Activated CD8-positive, alpha-beta memory T cell treated with anti-CD3 and anti-CD28 coated beads, Interleukin-2, amount 10 ng/mL, durations not matched to agents 7 days and 5 days (primary cell): ENCODE measurements at regions not wholly inside any gene's neighbourhood (a gene's known extent, or its start where the extent isn't known, plus 50 kb on each side); places are given as distances from the start of the nearest gene placed in this dataset.

Experiments used
- ATAC-seq: fragments of 150-1000 bp; cut with Tn5 transposase; one replicate; pipeline ENCODE4 v1.10.0; 2021; ENCODE audit warnings: moderate library complexity
- CTCF ChIA-PET: fragments of 350-600 bp; sonication (Branson Sonifier 250); formaldehyde crosslinking; loops from one replicate; lab custom pipeline; 2021; ENCODE audit warnings: antibody characterized with exemption; lab: Charles Lee
- DNase-seq: peaks from one replicate; pipeline ENCODE4 v3.0.0-alpha.2; 2020
- H3K27ac Mint-ChIP-seq: one replicate; pipeline ENCODE4 v1.8.0; 2021; ENCODE audit warnings: mild to moderate bottlenecking, mixed read lengths
- H3K27me3 Mint-ChIP-seq: one replicate; pipeline ENCODE4 v1.8.0; 2021; ENCODE audit warnings: mixed read lengths
- H3K36me3 Mint-ChIP-seq: one replicate; pipeline ENCODE4 v1.8.0; 2021; ENCODE audit warnings: mild to moderate bottlenecking, mixed read lengths
- H3K4me1 Mint-ChIP-seq: one replicate; pipeline ENCODE4 v1.8.0; 2021; ENCODE audit warnings: mixed read lengths
- H3K4me3 Mint-ChIP-seq: one replicate; pipeline ENCODE4 v1.8.0; 2021; ENCODE audit warnings: mild to moderate bottlenecking, moderate library complexity, mixed read lengths
- H3K9me3 Mint-ChIP-seq: one replicate; pipeline ENCODE4 v1.8.0; 2022; ENCODE audit warnings: low read depth, mixed read lengths

- H3K36me3 Mint-ChIP-seq = no peaks in the 10 kb centered on the region
- H3K4me1 Mint-ChIP-seq = no peaks in the 10 kb centered on the region
- no peak for DNase-seq
- H3K27me3 Mint-ChIP-seq = peaks cover 32% of the 10 kb centered on the region
- ATAC-seq = no peak
- no peak overlapping the region for H3K4me3 Mint-ChIP-seq
- no peaks in the 10 kb centered on the region for H3K9me3 Mint-ChIP-seq
- no peak overlapping the region for H3K27ac Mint-ChIP-seq
- CTCF ChIA-PET = no interaction called here
Observed at GRCh38 chrX:120021927-120022326, 55.6 kb downstream of the RHOXF2B start.

GRCh38 chrX:120020305-120020704 is 57.2 kb downstream of the RHOXF2B start:
- ATAC-seq (no peak), DNase-seq (no peak)
- Mint-ChIP-seq H3K27me3 (peaks cover 43% of the 10 kb centered on the region), H3K9me3 (no peaks in the 10 kb centered on the region), H3K36me3 (no peaks in the 10 kb centered on the region), H3K4me3 (no peak overlapping the region), H3K4me1 (peaks cover 10% of the 10 kb centered on the region), H3K27ac (no peak overlapping the region)
- CTCF ChIA-PET = no interaction called here

- ATAC-seq (no peak), DNase-seq (no peak)
- peaks cover 14% of the 10 kb centered on the region for H3K4me1 Mint-ChIP-seq
- peaks cover 63% of the 10 kb centered on the region for H3K27me3 Mint-ChIP-seq
- H3K27ac Mint-ChIP-seq = no peak overlapping the region
- CTCF ChIA-PET = no interaction called here
- no peaks in the 10 kb centered on the region for H3K9me3 Mint-ChIP-seq
- H3K36me3 Mint-ChIP-seq = no peaks in the 10 kb centered on the region
- H3K4me3 Mint-ChIP-seq = peak overlapping the region; percentile 58
Observed at GRCh38 chrX:120016068-120016441, 61.4 kb downstream of the RHOXF2B start.

GRCh38 chrX:120015145-120016067 is 62.1 kb downstream of the RHOXF2B start:
- Mint-ChIP-seq H3K9me3 (no peaks in the 10 kb centered on the region), H3K27me3 (peaks cover 67% of the 10 kb centered on the region), H3K4me3 (peak overlapping the region; percentile 58), H3K27ac (peak overlapping the region; percentile 67), H3K4me1 (peaks cover 14% of the 10 kb centered on the region), H3K36me3 (no peaks in the 10 kb centered on the region)
- DNase-seq = no peak
- ATAC-seq = no peak
- CTCF ChIA-PET = interaction anchor here (0.7 to 1.6 kb wide), 3 partner anchors 9 to 199 kb away, joined by 3 to 7 read pairs (median 4); no protein-coding TSS in a partner anchor

- Mint-ChIP-seq H3K4me1 (peaks cover 14% of the 10 kb centered on the region), H3K4me3 (peak overlapping the region; percentile 58), H3K9me3 (no peaks in the 10 kb centered on the region), H3K36me3 (no peaks in the 10 kb centered on the region), H3K27me3 (peaks cover 71% of the 10 kb centered on the region), H3K27ac (no peak overlapping the region)
- DNase-seq = no peak
- CTCF ChIA-PET = interaction anchor here (0.7 to 1.6 kb wide), 3 partner anchors 10 to 199 kb away, joined by 3 to 7 read pairs (median 4); no protein-coding TSS in a partner anchor
- no peak for ATAC-seq
Observed at GRCh38 chrX:120014354-120015130, 62.9 kb downstream of the RHOXF2B start.

GRCh38 chrX:120001787-120002186 is 58.2 kb upstream of the NKAP start:
- Mint-ChIP-seq H3K9me3 (no peaks in the 10 kb centered on the region), H3K4me3 (no peak overlapping the region), H3K4me1 (peaks cover 16% of the 10 kb centered on the region), H3K27me3 (peaks cover 75% of the 10 kb centered on the region), H3K36me3 (peaks cover 1% of the 10 kb centered on the region), H3K27ac (no peak overlapping the region)
- CTCF ChIA-PET = interaction anchor here (3.0 kb wide), 1 partner anchor 19 kb away, joined by 13 read pairs; no protein-coding TSS in a partner anchor
- ATAC-seq = no peak
- no peak for DNase-seq

GRCh38 chrX:120000490-120001246 is 57.1 kb upstream of the NKAP start:
- ATAC-seq (no peak), DNase-seq (no peak)
- peaks cover 1% of the 10 kb centered on the region for H3K36me3 Mint-ChIP-seq
- H3K9me3 Mint-ChIP-seq = no peaks in the 10 kb centered on the region
- no peak overlapping the region for H3K4me3 Mint-ChIP-seq
- H3K4me1 Mint-ChIP-seq = peaks cover 16% of the 10 kb centered on the region
- CTCF ChIA-PET = interaction anchor here (1.2 to 3.0 kb wide), 2 partner anchors 10 to 18 kb away, joined by 3 to 13 read pairs; no protein-coding TSS in a partner anchor
- H3K27ac Mint-ChIP-seq = no peak overlapping the region
- peaks cover 80% of the 10 kb centered on the region for H3K27me3 Mint-ChIP-seq

- Mint-ChIP-seq H3K4me1 (peaks cover 16% of the 10 kb centered on the region), H3K27ac (no peak overlapping the region), H3K27me3 (peaks cover 86% of the 10 kb centered on the region), H3K9me3 (no peaks in the 10 kb centered on the region), H3K36me3 (peaks cover 1% of the 10 kb centered on the region), H3K4me3 (no peak overlapping the region)
- CTCF ChIA-PET = interaction anchor here (3.0 kb wide), 1 partner anchor 17 kb away, joined by 13 read pairs; no protein-coding TSS in a partner anchor
- no peak for DNase-seq
- no peak for ATAC-seq
Observed at GRCh38 chrX:119999087-119999634, 55.6 kb upstream of the NKAP start.

GRCh38 chrX:119997570-119997969 is 54.0 kb upstream of the NKAP start:
- ATAC-seq = no peak
- Mint-ChIP-seq H3K9me3 (no peaks in the 10 kb centered on the region), H3K27ac (no peak overlapping the region), H3K27me3 (peaks cover 91% of the 10 kb centered on the region), H3K4me1 (peaks cover 16% of the 10 kb centered on the region), H3K36me3 (peaks cover 1% of the 10 kb centered on the region), H3K4me3 (no peak overlapping the region)
- no peak for DNase-seq
- CTCF ChIA-PET = interaction anchor here (0.7 kb wide), 1 partner anchor 632 kb away, joined by 4 read pairs; no protein-coding TSS in a partner anchor

- no peak overlapping the region for H3K4me3 Mint-ChIP-seq
- DNase-seq = no peak
- peaks cover 16% of the 10 kb centered on the region for H3K4me1 Mint-ChIP-seq
- CTCF ChIA-PET = interaction anchor here (0.7 kb wide), 1 partner anchor 631 kb away, joined by 4 read pairs; no protein-coding TSS in a partner anchor
- peaks cover 1% of the 10 kb centered on the region for H3K36me3 Mint-ChIP-seq
- H3K27ac Mint-ChIP-seq = no peak overlapping the region
- no peak for ATAC-seq
- H3K9me3 Mint-ChIP-seq = no peaks in the 10 kb centered on the region
- H3K27me3 Mint-ChIP-seq = peaks cover 91% of the 10 kb centered on the region
Observed at GRCh38 chrX:119996600-119997524, 53.3 kb upstream of the NKAP start.

GRCh38 chrX:119996069-119996468 is 52.5 kb upstream of the NKAP start:
- DNase-seq (no peak), ATAC-seq (no peak)
- Mint-ChIP-seq H3K9me3 (no peaks in the 10 kb centered on the region), H3K4me3 (no peak overlapping the region), H3K36me3 (peaks cover 1% of the 10 kb centered on the region), H3K27ac (no peak overlapping the region), H3K27me3 (peaks cover 91% of the 10 kb centered on the region), H3K4me1 (peaks cover 15% of the 10 kb centered on the region)
- CTCF ChIA-PET = no interaction called here
